Activated CD4-positive, alpha-beta memory T cell treated with anti-CD3 and anti-CD28 coated beads for 36 hours (primary cell): ENCODE measurements at regions not wholly inside any gene's neighbourhood (a gene's known extent, or its start where the extent isn't known, plus 50 kb on each side); places are given as distances from the start of the nearest gene placed in this dataset.
"Not testable (repeated sequence)": the region's sequence is repeated elsewhere in the genome, so short reads cannot be mapped to it uniquely, and the experiment has no call there.

Experiments used
- CTCF ChIA-PET: fragments of 350-600 bp; sonication (Branson Sonifier 250); formaldehyde crosslinking; loops from one replicate; lab custom pipeline; 2021; ENCODE audit warnings: antibody characterized with exemption, inconsistent platforms; lab: Charles Lee
- POLR2A ChIA-PET: fragments of 350-600 bp; sonication (Branson Sonifier 250); formaldehyde crosslinking; loops from one replicate; lab custom pipeline; 2021; ENCODE audit warnings: antibody characterized with exemption; lab: Charles Lee
- DNase-seq: peaks from one replicate; pipeline ENCODE4 v3.0.0-alpha.2; 2020
- H3K27ac Mint-ChIP-seq: one replicate; pipeline ENCODE4 v1.8.0; 2021; ENCODE audit warnings: mixed read lengths
- H3K27me3 Mint-ChIP-seq: one replicate; pipeline ENCODE4 v1.8.0; 2021; ENCODE audit warnings: mixed read lengths
- H3K36me3 Mint-ChIP-seq: one replicate; pipeline ENCODE4 v1.8.0; 2021; ENCODE audit warnings: mixed read lengths
- H3K4me1 Mint-ChIP-seq: one replicate; pipeline ENCODE4 v1.8.0; 2021; ENCODE audit warnings: low read depth, mixed read lengths
- H3K4me3 Mint-ChIP-seq: one replicate; pipeline ENCODE4 v1.8.0; 2021; ENCODE audit warnings: mild to moderate bottlenecking, mixed read lengths
- H3K9me3 Mint-ChIP-seq: one replicate; pipeline ENCODE4 v1.8.0; 2021; ENCODE audit warnings: mixed read lengths
- intact Hi-C: fragments of 100-400 bp; cut with micrococcal nuclease; formaldehyde crosslinking; loops from one replicate; pipeline ENCODE4 v1.15.1; 2023

- H3K27me3 Mint-ChIP-seq, H3K4me3 Mint-ChIP-seq, H3K27ac Mint-ChIP-seq, POLR2A ChIA-PET, H3K4me1 Mint-ChIP-seq, DNase-seq, intact Hi-C loops, CTCF ChIA-PET: not testable (repeated sequence)
- H3K36me3 Mint-ChIP-seq: peaks cover 26% of the 10 kb centered on the region
- peaks cover 56% of the 10 kb centered on the region for H3K9me3 Mint-ChIP-seq
Measured at GRCh38 chr2:207378620-207379019, 151.1 kb upstream of the CREB1 start.

GRCh38 chr2:207385076-207385475, 144.7 kb upstream of the CREB1 start:
- no peak for DNase-seq
- Mint-ChIP-seq H3K9me3 (peaks cover 22% of the 10 kb centered on the region), H3K27ac (no peak overlapping the region), H3K36me3 (peaks cover 10% of the 10 kb centered on the region), H3K27me3 (no peaks in the 10 kb centered on the region), H3K4me1 (peaks cover 3% of the 10 kb centered on the region), H3K4me3 (no peak overlapping the region)
- POLR2A ChIA-PET: no interaction called here
- intact Hi-C loops: no loop called here
- CTCF ChIA-PET: no interaction called here

- no peak overlapping the region for H3K4me3 Mint-ChIP-seq
- ChIA-PET POLR2A (no interaction called here), CTCF (no interaction called here)
- peaks cover 3% of the 10 kb centered on the region for H3K4me1 Mint-ChIP-seq
- no peak overlapping the region for H3K27ac Mint-ChIP-seq
- H3K9me3 Mint-ChIP-seq: peaks cover 19% of the 10 kb centered on the region
- DNase-seq: no peak
- intact Hi-C loops: no loop called here
- H3K36me3 Mint-ChIP-seq: peaks cover 9% of the 10 kb centered on the region
- no peaks in the 10 kb centered on the region for H3K27me3 Mint-ChIP-seq
Measured at GRCh38 chr2:207385903-207386302, 143.9 kb upstream of the CREB1 start.

DNA sequence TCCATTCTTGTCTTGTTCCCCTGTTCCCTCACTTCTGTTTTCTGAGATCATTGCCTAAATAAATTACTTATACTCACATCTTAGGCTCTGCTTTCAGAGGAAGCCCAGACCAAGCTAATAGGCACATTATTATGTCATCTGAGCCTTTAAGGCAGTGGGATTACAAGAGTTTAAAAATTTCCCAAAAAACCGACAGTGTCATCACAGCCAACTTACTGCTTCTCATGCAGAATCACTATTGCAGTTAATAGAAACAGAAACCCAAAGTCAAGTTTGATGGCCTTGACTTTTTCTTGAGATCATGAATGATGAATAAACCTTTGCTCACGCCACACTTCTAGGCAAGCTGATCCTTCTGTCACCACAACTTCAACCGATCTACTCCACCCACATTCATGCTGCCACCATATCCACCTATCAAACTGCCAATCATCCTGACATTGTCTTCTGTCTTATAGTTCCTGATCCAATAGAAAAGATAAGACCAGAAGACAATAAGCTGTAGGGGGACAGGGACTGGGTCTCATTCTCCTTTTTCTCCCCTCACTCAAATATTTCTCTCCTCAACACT, 142.7 kb upstream of the CREB1 start:
- CTCF ChIA-PET: no interaction called here
- H3K27me3 Mint-ChIP-seq: no peaks in the 10 kb centered on the region

GRCh38 chr2:207390302-207391095, 139.3 kb upstream of the CREB1 start:
- no peak overlapping the region for H3K4me3 Mint-ChIP-seq
- no peak overlapping the region for H3K27ac Mint-ChIP-seq
- peaks cover under 1% of the 10 kb centered on the region for H3K27me3 Mint-ChIP-seq
- no peak for DNase-seq
- peaks cover 14% of the 10 kb centered on the region for H3K4me1 Mint-ChIP-seq
- H3K36me3 Mint-ChIP-seq: no peaks in the 10 kb centered on the region
- peaks cover 5% of the 10 kb centered on the region for H3K9me3 Mint-ChIP-seq
- POLR2A ChIA-PET: interaction anchor here (0.6 kb wide), 1 partner anchor 132 kb away, joined by 4 read pairs; no protein-coding TSS in a partner anchor
- intact Hi-C loops: no loop called here
- CTCF ChIA-PET: no interaction called here

More for the DNA sequence above, 142.7 kb upstream of the CREB1 start:
- no peak overlapping the region for H3K27ac Mint-ChIP-seq
- H3K4me3 Mint-ChIP-seq: no peak overlapping the region
- peaks cover 3% of the 10 kb centered on the region for H3K4me1 Mint-ChIP-seq
- no peak for DNase-seq
- POLR2A ChIA-PET: interaction anchor here (1.1 kb wide), 1 partner anchor 53 kb away, joined by 3 read pairs; no protein-coding TSS in a partner anchor
- peaks cover 14% of the 10 kb centered on the region for H3K9me3 Mint-ChIP-seq
- intact Hi-C loops: no loop called here
- H3K36me3 Mint-ChIP-seq: peaks cover 3% of the 10 kb centered on the region

GRCh38 chr2:207394203-207394781, 135.5 kb upstream of the CREB1 start:
- H3K27ac Mint-ChIP-seq: peak overlapping the region; percentile 85
- peaks cover 17% of the 10 kb centered on the region for H3K4me1 Mint-ChIP-seq
- peaks cover 9% of the 10 kb centered on the region for H3K9me3 Mint-ChIP-seq
- ChIA-PET POLR2A (no interaction called here), CTCF (no interaction called here)
- peaks cover 1% of the 10 kb centered on the region for H3K27me3 Mint-ChIP-seq
- no peak for DNase-seq
- intact Hi-C loops: loop anchor here (2.0 kb wide), 2 partner anchors 57 to 79 kb away; no protein-coding TSS in a partner anchor
- H3K36me3 Mint-ChIP-seq: no peaks in the 10 kb centered on the region
- no peak overlapping the region for H3K4me3 Mint-ChIP-seq

DNA sequence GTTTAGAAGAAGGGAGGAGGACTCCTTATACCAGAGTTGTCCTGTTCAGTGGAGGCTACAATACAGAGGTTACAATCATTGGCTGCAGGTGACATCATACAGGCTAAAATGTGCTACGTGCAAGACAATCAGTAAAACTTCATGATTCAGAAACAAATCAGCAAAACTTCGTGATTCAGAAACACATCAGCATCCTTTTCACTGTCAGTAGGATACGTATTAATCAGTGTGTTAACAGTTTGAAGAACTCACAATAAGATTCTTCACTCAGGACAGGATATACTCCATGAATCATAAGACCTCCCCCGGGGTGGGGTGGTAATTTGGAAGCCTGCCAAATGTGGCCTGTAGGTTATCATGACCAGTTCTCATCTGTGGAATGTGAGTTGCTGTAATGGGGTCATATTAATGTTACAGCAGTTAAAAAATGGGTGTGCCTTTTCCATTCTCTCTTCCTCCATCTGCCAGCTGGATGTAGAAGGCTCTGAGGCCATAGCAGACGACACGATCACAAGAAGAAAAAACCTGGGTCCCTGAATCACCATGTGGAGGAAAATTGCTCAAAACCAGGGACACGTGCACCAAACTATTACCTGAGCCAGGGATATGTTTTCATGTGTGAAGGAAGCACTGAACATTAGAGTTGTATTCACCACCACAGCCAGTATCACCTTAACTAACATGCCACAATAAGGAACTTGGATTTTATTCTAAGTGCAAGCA, 134.8 kb upstream of the CREB1 start:
- POLR2A ChIA-PET: no interaction called here
- CTCF ChIA-PET: interaction anchor here (0.5 kb wide), 1 partner anchor 314 kb away, joined by 4 read pairs; no protein-coding TSS in a partner anchor
- Mint-ChIP-seq H3K27me3 (peaks cover 1% of the 10 kb centered on the region), H3K27ac (peak overlapping the region; percentile 85), H3K4me3 (no peak overlapping the region), H3K4me1 (peaks cover 17% of the 10 kb centered on the region), H3K9me3 (peaks cover 9% of the 10 kb centered on the region), H3K36me3 (no peaks in the 10 kb centered on the region)
- DNase-seq: peak; percentile 86
- intact Hi-C loops: loop anchor here (1.0 to 2.0 kb wide), 4 partner anchors 58 to 155 kb away; no protein-coding TSS in a partner anchor

DNA sequence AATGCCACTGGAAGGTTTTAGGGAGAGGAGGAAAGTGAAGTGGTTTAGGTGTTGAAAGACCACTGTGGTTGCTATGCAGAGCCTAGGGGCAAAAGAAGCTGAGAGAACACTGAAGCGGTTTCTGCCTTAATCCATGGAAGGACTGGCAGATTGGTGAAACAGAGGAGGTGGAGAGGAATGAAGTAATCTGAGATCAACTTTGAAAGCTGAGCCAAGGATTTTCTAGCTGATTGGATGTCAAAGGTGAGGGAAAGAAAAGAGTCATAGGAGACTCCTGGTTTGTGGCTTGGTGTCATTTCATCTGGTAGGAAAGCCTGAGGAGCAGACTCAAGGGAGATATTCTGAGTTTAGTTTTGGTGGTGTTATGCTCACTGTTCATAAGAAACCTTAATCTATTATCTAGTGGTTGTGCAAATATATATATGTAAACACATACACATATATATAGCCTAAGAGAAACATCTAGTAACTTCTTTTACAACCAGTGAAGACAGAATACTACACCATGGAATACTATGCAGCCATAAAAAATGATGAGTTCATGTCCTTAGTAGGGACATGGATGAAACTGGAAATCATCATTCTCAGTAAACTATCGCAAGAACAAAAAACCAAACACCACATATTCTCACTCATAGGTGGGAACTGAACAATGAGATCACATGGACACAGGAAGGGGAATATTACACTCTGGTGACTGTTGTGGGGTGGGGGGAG, 134.1 kb upstream of the CREB1 start:
- DNase-seq: no peak
- intact Hi-C loops: loop anchor here (1.0 to 2.0 kb wide), 4 partner anchors 59 to 155 kb away; no protein-coding TSS in a partner anchor
- Mint-ChIP-seq H3K27ac (peak overlapping the region; percentile 66), H3K27me3 (peaks cover 1% of the 10 kb centered on the region), H3K36me3 (no peaks in the 10 kb centered on the region), H3K4me3 (no peak overlapping the region), H3K4me1 (peaks cover 17% of the 10 kb centered on the region), H3K9me3 (peaks cover 9% of the 10 kb centered on the region)
- POLR2A ChIA-PET: no interaction called here
- CTCF ChIA-PET: interaction anchor here (0.5 kb wide), 1 partner anchor 313 kb away, joined by 4 read pairs; no protein-coding TSS in a partner anchor

GRCh38 chr2:207397917-207398655, 131.7 kb upstream of the CREB1 start:
- H3K4me3 Mint-ChIP-seq: no peak overlapping the region
- DNase-seq: no peak
- intact Hi-C loops: no loop called here
- peaks cover 9% of the 10 kb centered on the region for H3K9me3 Mint-ChIP-seq
- peaks cover 1% of the 10 kb centered on the region for H3K27me3 Mint-ChIP-seq
- POLR2A ChIA-PET: no interaction called here
- CTCF ChIA-PET: interaction anchor here (0.5 kb wide), 1 partner anchor 189 kb away, joined by 3 read pairs; no protein-coding TSS in a partner anchor
- H3K27ac Mint-ChIP-seq: no peak overlapping the region
- peaks cover 17% of the 10 kb centered on the region for H3K4me1 Mint-ChIP-seq
- H3K36me3 Mint-ChIP-seq: no peaks in the 10 kb centered on the region

DNA sequence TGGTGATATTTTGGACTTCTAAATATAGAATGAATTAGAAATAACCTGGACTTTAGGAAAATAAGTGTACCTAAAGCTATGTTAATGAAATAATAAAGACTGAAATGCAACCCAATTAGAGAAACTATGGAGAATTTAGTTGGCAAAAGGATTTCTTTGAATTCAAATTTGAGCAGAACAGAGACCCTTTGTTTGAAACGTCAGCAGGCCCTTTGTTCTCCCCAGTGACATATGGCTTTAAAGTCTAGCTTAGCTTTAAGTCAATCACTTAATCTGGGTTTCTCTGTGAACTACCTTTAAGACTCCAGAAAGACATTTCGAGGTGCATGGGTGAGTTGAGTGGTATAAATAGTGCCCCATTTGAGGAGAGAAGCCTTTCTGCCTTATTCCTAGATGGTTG, 130.5 kb upstream of the CREB1 start:
- intact Hi-C loops: no loop called here
- CTCF ChIA-PET: interaction anchor here (0.7 kb wide), 1 partner anchor 180 kb away, joined by 3 read pairs; no protein-coding TSS in a partner anchor

DNA sequence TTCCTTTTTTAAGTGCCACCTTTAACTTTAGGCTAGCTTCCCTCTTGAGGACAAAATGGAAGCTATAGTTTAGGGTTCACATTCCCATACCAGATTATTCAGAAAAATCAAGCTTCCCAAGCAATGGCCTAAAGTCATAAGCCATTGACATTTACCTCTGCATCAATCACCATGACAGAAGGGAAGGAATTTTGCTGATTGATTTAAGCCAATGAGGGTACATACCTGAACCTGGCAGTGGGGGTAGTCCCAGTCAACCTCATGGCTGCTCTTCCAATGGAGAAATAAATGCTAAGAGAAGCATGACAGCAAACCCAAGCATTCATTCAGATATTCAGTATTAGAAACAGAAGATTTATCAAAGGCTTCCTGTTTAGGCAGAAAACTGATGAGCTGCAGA, 128.4 kb upstream of the CREB1 start:
- no peak for DNase-seq
- H3K36me3 Mint-ChIP-seq: no peaks in the 10 kb centered on the region
- ChIA-PET CTCF (no interaction called here), POLR2A (no interaction called here)
- H3K4me1 Mint-ChIP-seq: no peaks in the 10 kb centered on the region
- H3K27ac Mint-ChIP-seq: no peak overlapping the region
- H3K4me3 Mint-ChIP-seq: no peak overlapping the region
- no peaks in the 10 kb centered on the region for H3K27me3 Mint-ChIP-seq
- H3K9me3 Mint-ChIP-seq: no peaks in the 10 kb centered on the region
- intact Hi-C loops: no loop called here

More for the DNA sequence above, 130.5 kb upstream of the CREB1 start:
- Mint-ChIP-seq H3K9me3 (peaks cover 9% of the 10 kb centered on the region), H3K4me1 (peaks cover 13% of the 10 kb centered on the region), H3K36me3 (no peaks in the 10 kb centered on the region), H3K27ac (no peak overlapping the region), H3K27me3 (peaks cover 1% of the 10 kb centered on the region), H3K4me3 (no peak overlapping the region)
- POLR2A ChIA-PET: no interaction called here
- DNase-seq: no peak
